ENCODE measurements at regions not wholly inside any gene's neighbourhood (a gene's known extent, or its start where the extent isn't known, plus 50 kb on each side); places are given as distances from the start of the nearest gene placed in this dataset.

- TF ChIP-seq, protein P1, sequence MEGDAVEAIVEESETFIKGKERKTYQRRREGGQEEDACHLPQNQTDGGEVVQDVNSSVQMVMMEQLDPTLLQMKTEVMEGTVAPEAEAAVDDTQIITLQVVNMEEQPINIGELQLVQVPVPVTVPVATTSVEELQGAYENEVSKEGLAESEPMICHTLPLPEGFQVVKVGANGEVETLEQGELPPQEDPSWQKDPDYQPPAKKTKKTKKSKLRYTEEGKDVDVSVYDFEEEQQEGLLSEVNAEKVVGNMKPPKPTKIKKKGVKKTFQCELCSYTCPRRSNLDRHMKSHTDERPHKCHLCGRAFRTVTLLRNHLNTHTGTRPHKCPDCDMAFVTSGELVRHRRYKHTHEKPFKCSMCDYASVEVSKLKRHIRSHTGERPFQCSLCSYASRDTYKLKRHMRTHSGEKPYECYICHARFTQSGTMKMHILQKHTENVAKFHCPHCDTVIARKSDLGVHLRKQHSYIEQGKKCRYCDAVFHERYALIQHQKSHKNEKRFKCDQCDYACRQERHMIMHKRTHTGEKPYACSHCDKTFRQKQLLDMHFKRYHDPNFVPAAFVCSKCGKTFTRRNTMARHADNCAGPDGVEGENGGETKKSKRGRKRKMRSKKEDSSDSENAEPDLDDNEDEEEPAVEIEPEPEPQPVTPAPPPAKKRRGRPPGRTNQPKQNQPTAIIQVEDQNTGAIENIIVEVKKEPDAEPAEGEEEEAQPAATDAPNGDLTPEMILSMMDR (IDR thresholded peaks at IDR 0.05), result no peak
- TF ChIP-seq POLR2A (IDR thresholded peaks at IDR 0.05), result no peak
- TF ChIP-seq POLR2AphosphoS5 (IDR thresholded peaks at IDR 0.05), result no peak
These were observed 424.4 kb upstream of the REG3G start for GRCh38 chr2:78601113-78601512.

All from transverse colon (tissue), 4 donors.